ENCODE measurements at regions not wholly inside any gene's neighbourhood (a gene's known extent, or its start where the extent isn't known, plus 50 kb on each side); places are given as distances from the start of the nearest gene placed in this dataset.

GRCh38 chr7:106561666-106562411 lies 99.1 kb downstream of the CCDC71L start:
- TF ChIP-seq ZNF133 (tag by site-specific recombination; IDR thresholded peaks at IDR 0.05) (no peak), ZNF335 (tag by site-specific recombination; conservative IDR thresholded peaks at IDR 0.05) (no peak), ZNF362 (tag by site-specific recombination; IDR thresholded peaks at IDR 0.05) (no peak), CTCF (tag by site-specific recombination; IDR thresholded peaks at IDR 0.05) (no peak), ZNF777 (tag by site-specific recombination; IDR thresholded peaks at IDR 0.05; ENCODE audit: borderline replicate concordance) (no peak), ATF2 (tag by site-specific recombination; IDR thresholded peaks at IDR 0.05; ENCODE audit: low read depth) (no peak)
